ENCODE measurements at regions not wholly inside any gene's neighbourhood (a gene's known extent, or its start where the extent isn't known, plus 50 kb on each side); places are given as distances from the start of the nearest gene placed in this dataset.

DNA sequence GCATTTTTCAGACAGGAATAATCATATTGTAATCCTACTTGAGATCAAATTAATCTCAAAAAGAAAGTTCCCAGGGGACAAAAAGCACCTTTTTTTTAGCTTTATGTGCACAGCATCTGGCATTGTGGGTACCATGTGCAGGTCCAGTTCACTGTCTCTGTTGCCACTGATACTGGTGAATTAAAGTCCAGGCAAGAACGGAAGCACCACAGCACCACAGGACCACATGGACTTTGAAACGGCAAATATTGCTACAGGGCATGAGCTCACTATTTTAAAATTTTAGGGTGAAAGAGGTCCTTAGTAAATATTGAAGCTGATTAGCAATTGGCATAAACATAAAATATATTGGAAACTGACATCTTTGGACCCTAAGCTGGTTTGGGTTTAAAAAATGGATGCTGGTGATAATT is 709.0 kb downstream of the EPM2A start:
- Histone ChIP-seq H4K20me1 (ENCODE audit: control insufficient read depth, insufficient read depth, insufficient read length) (no peaks in the 10 kb centered on the region), H2BK12ac (ENCODE audit: insufficient read length, low read depth, low read length) (no peak overlapping the region), H3K4ac (ENCODE audit: low read depth, low read length) (no peak overlapping the region), H2BK20ac (ENCODE audit: low read depth, low read length, poor library complexity, severe bottlenecking) (no peak overlapping the region), H3T11ph (ENCODE audit: low read length) (no peak overlapping the region), H3K27me3 (ENCODE audit: insufficient read depth, low read length) (no peaks in the 10 kb centered on the region), H3K27ac (ENCODE audit: insufficient read length, low read depth, low read length) (no peak overlapping the region), H3K23ac (ENCODE audit: insufficient read length, low read depth, low read length) (no peak overlapping the region), H3K79me2 (ENCODE audit: insufficient read depth, low read length) (no peaks in the 10 kb centered on the region), H3K56ac (ENCODE audit: insufficient read length, low read depth, low read length) (no peak overlapping the region), H2AK5ac (ENCODE audit: insufficient read length, low read length) (no peak overlapping the region), H4K5ac (ENCODE audit: insufficient read length, low read depth, low read length) (no peak overlapping the region), H2AFZ (ENCODE audit: low read length) (peak overlapping the region; percentile 40), H3K79me1 (ENCODE audit: insufficient read depth, low read depth, low read length, poor library complexity, severe bottlenecking) (no peaks in the 10 kb centered on the region), H4K91ac (ENCODE audit: insufficient read length, low read depth, low read length) (no peak overlapping the region), H4K8ac (replicated peaks; ENCODE audit: insufficient read length, low read depth, low read length) (no peak overlapping the region), H3K14ac (ENCODE audit: insufficient read depth, low read length) (no peak overlapping the region), H3K4me1 (ENCODE audit: insufficient read depth, low read length) (no peaks in the 10 kb centered on the region; the same call in 1 of the 2 replicates), H3K9ac (ENCODE audit: extremely low read depth, insufficient read length, low read length) (no peak overlapping the region), H3K4me2 (ENCODE audit: insufficient read depth, insufficient read length, low read length) (no peak overlapping the region), H3K9me3 (ENCODE audit: control insufficient read depth, low read depth, low read length) (no peaks in the 10 kb centered on the region), H3K18ac (ENCODE audit: insufficient read length, low read depth, low read length) (no peak overlapping the region), H3K23me2 (ENCODE audit: insufficient read length, low read depth, low read length, poor library complexity, severe bottlenecking) (no peaks in the 10 kb centered on the region), H2BK5ac (ENCODE audit: insufficient read length, low read length) (no peak overlapping the region), H2BK15ac (ENCODE audit: low read depth, low read length) (no peak overlapping the region), H2BK120ac (ENCODE audit: low read depth, low read length, poor library complexity, severe bottlenecking) (no peak overlapping the region)
- H3K4me3 Mint-ChIP-seq: no peak overlapping the region
- H3K27me3 Mint-ChIP-seq (ENCODE audit: low read depth): no peaks in the 10 kb centered on the region
- H3K9me3 Mint-ChIP-seq: no peaks in the 10 kb centered on the region
- no peak for DNase-seq
- peaks cover 16 to 17% of the 10 kb centered on the region in 2 experiments for H3K4me1 Mint-ChIP-seq
- no peaks in the 10 kb centered on the region for H3K36me3 Mint-ChIP-seq (ENCODE audit: insufficient read depth in 1 of 3, low read depth in 3 of 3)
- no CpG with 5 or more reads among the region's 2 CpGs for WGBS (ENCODE audit: extremely low coverage, insufficient read length, low lambda C conversion rate)
- no peak overlapping the region for H3K27ac Mint-ChIP-seq
- no peak for TF ChIP-seq CTCF (conservative IDR thresholded peaks at IDR 0.05)

All from H9 (cell line).